ENCODE measurements at regions not wholly inside any gene's neighbourhood (a gene's known extent, or its start where the extent isn't known, plus 50 kb on each side); places are given as distances from the start of the nearest gene placed in this dataset.

DNA sequence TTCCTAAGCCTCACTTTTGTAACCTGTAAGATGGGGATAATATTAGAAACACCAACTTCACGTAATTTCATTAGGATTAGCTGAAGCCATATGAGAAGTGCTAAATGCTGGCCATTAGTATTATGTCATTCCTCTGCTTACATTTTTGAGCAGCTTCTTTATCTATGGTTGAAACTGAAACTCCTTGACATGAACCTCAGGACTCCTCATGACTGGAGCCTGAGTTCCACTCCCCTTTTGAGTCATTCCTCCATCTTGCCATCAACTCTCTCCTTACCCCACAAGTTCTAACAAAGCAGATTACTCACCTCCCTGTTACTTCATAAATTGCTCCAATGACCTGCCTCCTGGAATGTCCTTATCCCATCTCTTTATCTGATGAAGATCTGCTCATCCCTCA is 123.2 kb upstream of the KCNIP4 start:
- no peak for TF ChIP-seq CTCF (IDR thresholded peaks at IDR 0.05)
- TF ChIP-seq RAD21 (IDR thresholded peaks at IDR 0.05; ENCODE audit: low read length): no peak
- TF ChIP-seq TAF1 (IDR thresholded peaks at IDR 0.05; ENCODE audit: borderline replicate concordance, low read depth, low read length): no peak
- TF ChIP-seq FOXM1 (IDR thresholded peaks at IDR 0.05; ENCODE audit: low read depth): no peak
- TF ChIP-seq EZH2phosphoT487 (IDR thresholded peaks at IDR 0.05; ENCODE audit: borderline replicate concordance, low read depth): no peak
- no peak for TF ChIP-seq JUND (IDR thresholded peaks at IDR 0.05)
- no peak for TF ChIP-seq NRF1 (IDR thresholded peaks at IDR 0.05; ENCODE audit: low read depth, low read length)
